HEK293 (cell line): ENCODE measurements at regions not wholly inside any gene's neighbourhood (a gene's known extent, or its start where the extent isn't known, plus 50 kb on each side); places are given as distances from the start of the nearest gene placed in this dataset.

Source experiments
- BCL11A ChIP-seq: fragments of 450-650 bp; formaldehyde crosslinking; IDR thresholded peaks from 2 replicates; pipeline ENCODE4 v1.5.1; 2016; ENCODE audit warnings: low read depth, missing biosample characterization, missing genetic modification characterization
- GLIS2 ChIP-seq: fragments of 450-650 bp; formaldehyde crosslinking; IDR thresholded peaks from 2 replicates; pipeline ENCODE4 v1.5.1; 2016; ENCODE audit warnings: missing biosample characterization, missing genetic modification characterization
- HOXA7 ChIP-seq: sonication (generic); formaldehyde crosslinking; IDR thresholded peaks from 2 replicates; pipeline ENCODE4 v1.8.1; 2022; ENCODE audit warnings: missing genetic modification reagents, borderline replicate concordance
- KLF16 ChIP-seq: fragments of 450-650 bp; formaldehyde crosslinking; IDR thresholded peaks from 2 replicates; pipeline ENCODE4 v1.5.1; 2017; ENCODE audit warnings: missing biosample characterization, missing genetic modification characterization
- RBAK ChIP-seq: fragments of 450-650 bp; formaldehyde crosslinking; IDR thresholded peaks from 2 replicates; pipeline ENCODE4 v1.5.1; 2016; ENCODE audit warnings: missing biosample characterization, missing genetic modification characterization
- SP3 ChIP-seq: fragments of 450-650 bp; formaldehyde crosslinking; IDR thresholded peaks from 2 replicates; pipeline ENCODE4 v1.5.1; 2016; ENCODE audit warnings: missing biosample characterization, missing genetic modification characterization
- ZNF274 ChIP-seq, 2 experiments: fragments of 200-500 bp in 1 of 2; fragments of 450-650 bp in 1 of 2; sonication (Bioruptor generic) in 1 of 2; formaldehyde crosslinking in 1 of 2; IDR thresholded peaks; 2 replicates each; pipeline versions ENCODE4 v1.5.1 to v1.6.1; 2014 to 2016; ENCODE audit warnings: borderline replicate concordance in 1 of 2, inconsistent platforms in 1 of 2, low read length in 1 of 2, missing biosample characterization in 1 of 2, missing genetic modification characterization in 1 of 2
- ZNF768 ChIP-seq: fragments of 450-650 bp; formaldehyde crosslinking; IDR thresholded peaks from 2 replicates; pipeline ENCODE4 v1.5.1; 2018; ENCODE audit warnings: missing biosample characterization, mild to moderate bottlenecking, missing genetic modification characterization
- ZNF837 ChIP-seq: fragments of 450-650 bp; formaldehyde crosslinking; IDR thresholded peaks from 2 replicates; pipeline ENCODE4 v1.5.1; 2016; ENCODE audit warnings: missing biosample characterization, missing genetic modification characterization
- TF ChIP-seq, protein P1 (sequence below): fragments of 450-650 bp; formaldehyde crosslinking; IDR thresholded peaks from 2 replicates; pipeline ENCODE4 v1.5.1; 2016; ENCODE audit warnings: missing biosample characterization, missing genetic modification characterization
- TF ChIP-seq, protein P2 (sequence below): fragments of 450-650 bp; formaldehyde crosslinking; IDR thresholded peaks from 2 replicates; pipeline ENCODE4 v1.5.1; 2016; ENCODE audit warnings: missing biosample characterization, missing genetic modification characterization, borderline replicate concordance
- TF ChIP-seq, protein P3 (sequence below): fragments of 450-650 bp; formaldehyde crosslinking; IDR thresholded peaks from 2 replicates; pipeline ENCODE4 v1.5.1; 2016; ENCODE audit warnings: missing biosample characterization, missing genetic modification characterization
- TF ChIP-seq, protein P4 (sequence below): IDR thresholded peaks from 2 replicates; pipeline ENCODE4 v1.6.1; 2011; ENCODE audit warnings: mild to moderate bottlenecking, low read depth, low read length, borderline replicate concordance
- TF ChIP-seq, protein P5 (sequence below): fragments of 450-650 bp; formaldehyde crosslinking; IDR thresholded peaks from 2 replicates; pipeline ENCODE4 v1.5.1; 2016; ENCODE audit warnings: missing biosample characterization, missing genetic modification characterization

DNA sequence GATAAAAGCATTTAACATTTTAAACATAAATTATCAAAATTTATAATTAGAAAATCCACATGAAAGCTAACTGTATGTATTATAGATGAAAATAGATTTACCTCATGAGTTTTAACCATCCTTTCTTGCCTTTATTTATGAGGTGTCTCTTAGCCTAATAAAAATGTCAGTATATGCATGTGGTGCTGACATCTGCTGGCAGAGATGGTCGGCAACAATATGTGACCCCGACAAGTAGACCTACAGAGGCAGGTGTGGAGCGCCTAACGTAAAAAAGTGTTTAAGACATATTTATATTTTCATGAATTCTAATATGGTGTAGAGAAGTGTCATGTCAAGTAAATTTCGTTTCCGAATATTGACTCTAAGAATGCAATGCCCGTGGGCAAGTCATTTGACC lies 149.0 kb upstream of the FUT9 start:
- TF ChIP-seq, protein P1, sequence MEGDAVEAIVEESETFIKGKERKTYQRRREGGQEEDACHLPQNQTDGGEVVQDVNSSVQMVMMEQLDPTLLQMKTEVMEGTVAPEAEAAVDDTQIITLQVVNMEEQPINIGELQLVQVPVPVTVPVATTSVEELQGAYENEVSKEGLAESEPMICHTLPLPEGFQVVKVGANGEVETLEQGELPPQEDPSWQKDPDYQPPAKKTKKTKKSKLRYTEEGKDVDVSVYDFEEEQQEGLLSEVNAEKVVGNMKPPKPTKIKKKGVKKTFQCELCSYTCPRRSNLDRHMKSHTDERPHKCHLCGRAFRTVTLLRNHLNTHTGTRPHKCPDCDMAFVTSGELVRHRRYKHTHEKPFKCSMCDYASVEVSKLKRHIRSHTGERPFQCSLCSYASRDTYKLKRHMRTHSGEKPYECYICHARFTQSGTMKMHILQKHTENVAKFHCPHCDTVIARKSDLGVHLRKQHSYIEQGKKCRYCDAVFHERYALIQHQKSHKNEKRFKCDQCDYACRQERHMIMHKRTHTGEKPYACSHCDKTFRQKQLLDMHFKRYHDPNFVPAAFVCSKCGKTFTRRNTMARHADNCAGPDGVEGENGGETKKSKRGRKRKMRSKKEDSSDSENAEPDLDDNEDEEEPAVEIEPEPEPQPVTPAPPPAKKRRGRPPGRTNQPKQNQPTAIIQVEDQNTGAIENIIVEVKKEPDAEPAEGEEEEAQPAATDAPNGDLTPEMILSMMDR (tag by site-specific recombination), result no peak
- TF ChIP-seq HOXA7 (no peak), ZNF768 (tag by site-specific recombination) (no peak), BCL11A (no peak), RBAK (no peak), SP3 (tag by site-specific recombination) (no peak), ZNF837 (tag by site-specific recombination) (no peak), GLIS2 (tag by site-specific recombination) (no peak), ZNF274 (IDR thresholded peaks at IDR 0.05; ENCODE audit: low read length) (no peak), ZNF274 (tag by site-specific recombination; IDR thresholded peaks at IDR 0.05; ENCODE audit: borderline replicate concordance) (no peak), KLF16 (tag by site-specific recombination) (no peak)
- TF ChIP-seq, protein P2, sequence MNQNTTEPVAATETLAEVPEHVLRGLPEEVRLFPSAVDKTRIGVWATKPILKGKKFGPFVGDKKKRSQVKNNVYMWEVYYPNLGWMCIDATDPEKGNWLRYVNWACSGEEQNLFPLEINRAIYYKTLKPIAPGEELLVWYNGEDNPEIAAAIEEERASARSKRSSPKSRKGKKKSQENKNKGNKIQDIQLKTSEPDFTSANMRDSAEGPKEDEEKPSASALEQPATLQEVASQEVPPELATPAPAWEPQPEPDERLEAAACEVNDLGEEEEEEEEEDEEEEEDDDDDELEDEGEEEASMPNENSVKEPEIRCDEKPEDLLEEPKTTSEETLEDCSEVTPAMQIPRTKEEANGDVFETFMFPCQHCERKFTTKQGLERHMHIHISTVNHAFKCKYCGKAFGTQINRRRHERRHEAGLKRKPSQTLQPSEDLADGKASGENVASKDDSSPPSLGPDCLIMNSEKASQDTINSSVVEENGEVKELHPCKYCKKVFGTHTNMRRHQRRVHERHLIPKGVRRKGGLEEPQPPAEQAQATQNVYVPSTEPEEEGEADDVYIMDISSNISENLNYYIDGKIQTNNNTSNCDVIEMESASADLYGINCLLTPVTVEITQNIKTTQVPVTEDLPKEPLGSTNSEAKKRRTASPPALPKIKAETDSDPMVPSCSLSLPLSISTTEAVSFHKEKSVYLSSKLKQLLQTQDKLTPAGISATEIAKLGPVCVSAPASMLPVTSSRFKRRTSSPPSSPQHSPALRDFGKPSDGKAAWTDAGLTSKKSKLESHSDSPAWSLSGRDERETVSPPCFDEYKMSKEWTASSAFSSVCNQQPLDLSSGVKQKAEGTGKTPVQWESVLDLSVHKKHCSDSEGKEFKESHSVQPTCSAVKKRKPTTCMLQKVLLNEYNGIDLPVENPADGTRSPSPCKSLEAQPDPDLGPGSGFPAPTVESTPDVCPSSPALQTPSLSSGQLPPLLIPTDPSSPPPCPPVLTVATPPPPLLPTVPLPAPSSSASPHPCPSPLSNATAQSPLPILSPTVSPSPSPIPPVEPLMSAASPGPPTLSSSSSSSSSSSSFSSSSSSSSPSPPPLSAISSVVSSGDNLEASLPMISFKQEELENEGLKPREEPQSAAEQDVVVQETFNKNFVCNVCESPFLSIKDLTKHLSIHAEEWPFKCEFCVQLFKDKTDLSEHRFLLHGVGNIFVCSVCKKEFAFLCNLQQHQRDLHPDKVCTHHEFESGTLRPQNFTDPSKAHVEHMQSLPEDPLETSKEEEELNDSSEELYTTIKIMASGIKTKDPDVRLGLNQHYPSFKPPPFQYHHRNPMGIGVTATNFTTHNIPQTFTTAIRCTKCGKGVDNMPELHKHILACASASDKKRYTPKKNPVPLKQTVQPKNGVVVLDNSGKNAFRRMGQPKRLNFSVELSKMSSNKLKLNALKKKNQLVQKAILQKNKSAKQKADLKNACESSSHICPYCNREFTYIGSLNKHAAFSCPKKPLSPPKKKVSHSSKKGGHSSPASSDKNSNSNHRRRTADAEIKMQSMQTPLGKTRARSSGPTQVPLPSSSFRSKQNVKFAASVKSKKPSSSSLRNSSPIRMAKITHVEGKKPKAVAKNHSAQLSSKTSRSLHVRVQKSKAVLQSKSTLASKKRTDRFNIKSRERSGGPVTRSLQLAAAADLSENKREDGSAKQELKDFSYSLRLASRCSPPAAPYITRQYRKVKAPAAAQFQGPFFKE, result no peak
- TF ChIP-seq, protein P3, sequence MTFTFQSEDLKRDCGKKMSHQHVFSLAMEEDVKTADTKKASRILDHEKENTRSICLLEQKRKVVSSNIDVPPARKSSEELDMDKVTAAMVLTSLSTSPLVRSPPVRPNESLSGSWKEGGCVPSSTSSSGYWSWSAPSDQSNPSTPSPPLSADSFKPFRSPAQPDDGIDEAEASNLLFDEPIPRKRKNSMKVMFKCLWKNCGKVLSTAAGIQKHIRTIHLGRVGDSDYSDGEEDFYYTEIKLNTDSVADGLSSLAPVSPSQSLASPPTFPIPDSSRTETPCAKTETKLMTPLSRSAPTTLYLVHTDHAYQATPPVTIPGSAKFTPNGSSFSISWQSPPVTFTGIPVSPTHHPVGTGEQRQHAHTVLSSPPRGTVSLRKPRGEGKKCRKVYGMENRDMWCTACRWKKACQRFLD (tag by site-specific recombination), result no peak
- TF ChIP-seq, protein P4, sequence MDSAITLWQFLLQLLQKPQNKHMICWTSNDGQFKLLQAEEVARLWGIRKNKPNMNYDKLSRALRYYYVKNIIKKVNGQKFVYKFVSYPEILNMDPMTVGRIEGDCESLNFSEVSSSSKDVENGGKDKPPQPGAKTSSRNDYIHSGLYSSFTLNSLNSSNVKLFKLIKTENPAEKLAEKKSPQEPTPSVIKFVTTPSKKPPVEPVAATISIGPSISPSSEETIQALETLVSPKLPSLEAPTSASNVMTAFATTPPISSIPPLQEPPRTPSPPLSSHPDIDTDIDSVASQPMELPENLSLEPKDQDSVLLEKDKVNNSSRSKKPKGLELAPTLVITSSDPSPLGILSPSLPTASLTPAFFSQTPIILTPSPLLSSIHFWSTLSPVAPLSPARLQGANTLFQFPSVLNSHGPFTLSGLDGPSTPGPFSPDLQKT, result no peak
- TF ChIP-seq, protein P5, sequence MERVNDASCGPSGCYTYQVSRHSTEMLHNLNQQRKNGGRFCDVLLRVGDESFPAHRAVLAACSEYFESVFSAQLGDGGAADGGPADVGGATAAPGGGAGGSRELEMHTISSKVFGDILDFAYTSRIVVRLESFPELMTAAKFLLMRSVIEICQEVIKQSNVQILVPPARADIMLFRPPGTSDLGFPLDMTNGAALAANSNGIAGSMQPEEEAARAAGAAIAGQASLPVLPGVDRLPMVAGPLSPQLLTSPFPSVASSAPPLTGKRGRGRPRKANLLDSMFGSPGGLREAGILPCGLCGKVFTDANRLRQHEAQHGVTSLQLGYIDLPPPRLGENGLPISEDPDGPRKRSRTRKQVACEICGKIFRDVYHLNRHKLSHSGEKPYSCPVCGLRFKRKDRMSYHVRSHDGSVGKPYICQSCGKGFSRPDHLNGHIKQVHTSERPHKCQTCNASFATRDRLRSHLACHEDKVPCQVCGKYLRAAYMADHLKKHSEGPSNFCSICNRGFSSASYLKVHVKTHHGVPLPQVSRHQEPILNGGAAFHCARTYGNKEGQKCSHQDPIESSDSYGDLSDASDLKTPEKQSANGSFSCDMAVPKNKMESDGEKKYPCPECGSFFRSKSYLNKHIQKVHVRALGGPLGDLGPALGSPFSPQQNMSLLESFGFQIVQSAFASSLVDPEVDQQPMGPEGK (tag by site-specific recombination), result no peak
